GM19397 (cell line): ENCODE measurements at regions not wholly inside any gene's neighbourhood (a gene's known extent, or its start where the extent isn't known, plus 50 kb on each side); places are given as distances from the start of the nearest gene placed in this dataset.

Source experiments
- ATAC-seq: cut with Tn5 transposase; IDR thresholded peaks from one replicate; pipeline ENCODE4 v1.9.1; 2021; ENCODE audit warnings: mild to moderate bottlenecking, moderate library complexity; ENCODE audit not compliant: unreplicated experiment

GRCh38 chr1:173420330-173420806, 56.8 kb upstream of the PRDX6 start:
- no peak for ATAC-seq

GRCh38 chr1:173421286-173421685, 55.8 kb upstream of the PRDX6 start:
- no peak for ATAC-seq

GRCh38 chr1:173421789-173422188, 55.3 kb upstream of the PRDX6 start:
- ATAC-seq: no peak

- no peak for ATAC-seq
Measured at GRCh38 chr1:173422456-173422976, 54.6 kb upstream of the PRDX6 start.

DNA sequence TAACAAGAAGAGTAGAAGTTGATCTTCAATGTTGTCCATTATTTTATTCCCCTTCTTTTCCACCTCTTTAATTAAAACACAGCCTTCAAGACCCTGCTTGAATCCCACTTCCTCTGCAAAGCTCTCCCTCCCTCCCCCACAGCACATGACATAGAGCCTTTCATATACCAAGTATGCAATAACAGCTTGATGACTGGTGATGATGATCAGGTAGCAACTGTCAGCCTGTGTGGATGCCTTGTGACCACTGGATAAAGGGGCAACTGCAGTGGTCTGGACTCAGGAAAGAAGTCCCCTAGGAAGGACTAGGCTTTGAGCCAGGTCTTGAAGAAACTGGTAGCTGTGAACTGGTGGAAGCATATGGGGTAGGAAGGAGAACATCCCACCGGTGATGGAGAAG, 53.8 kb upstream of the PRDX6 start:
- no peak for ATAC-seq

DNA sequence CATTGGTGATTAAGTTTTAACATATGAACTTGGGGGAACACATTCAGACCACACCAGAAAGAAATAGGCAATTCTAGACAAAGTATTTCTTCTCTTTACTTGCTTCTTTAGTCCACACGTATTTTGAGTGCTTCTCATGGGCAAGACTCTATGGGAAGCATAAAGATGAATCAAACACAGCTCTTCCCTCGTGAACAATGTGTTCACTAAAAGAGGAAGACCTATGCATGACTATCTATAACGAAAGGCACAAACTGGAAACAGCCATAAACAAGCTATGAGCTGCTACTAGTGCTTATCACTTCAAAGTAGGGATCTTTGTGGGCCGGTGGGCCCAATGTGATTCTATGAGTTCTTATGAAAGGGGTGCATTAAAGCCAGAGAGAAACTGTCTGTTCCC, 53.0 kb upstream of the PRDX6 start:
- ATAC-seq: no peak

GRCh38 chr1:173424782-173425407, 52.2 kb upstream of the PRDX6 start:
- ATAC-seq: no peak

- no peak for ATAC-seq
Measured at GRCh38 chr1:173426057-173426456, 51.1 kb upstream of the PRDX6 start.

GRCh38 chr1:173427146-173428054, 49.7 kb upstream of the PRDX6 start:
- no peak for ATAC-seq
